CD4-positive, alpha-beta T cell (primary cell): ENCODE measurements at regions not wholly inside any gene's neighbourhood (a gene's known extent, or its start where the extent isn't known, plus 50 kb on each side); places are given as distances from the start of the nearest gene placed in this dataset.

ENCODE experiments used
- ATAC-seq: fragments of 200-7000 bp; cut with Tn5 transposase; one replicate; pipeline ENCODE4 v1.10.0; 2022; ENCODE audit warnings: mild to moderate bottlenecking; ENCODE audit not compliant: poor library complexity
- CTCF ChIA-PET: fragments of 350-600 bp; sonication (Branson Sonifier 250); formaldehyde crosslinking; loops from one replicate; lab custom pipeline; 2021; ENCODE audit warnings: antibody characterized with exemption, inconsistent platforms; lab: Charles Lee
- POLR2A ChIA-PET: fragments of 350-600 bp; sonication (Branson Sonifier 250); formaldehyde crosslinking; loops from one replicate; lab custom pipeline; 2021; ENCODE audit warnings: antibody characterized with exemption, inconsistent platforms; lab: Charles Lee
- DNase-seq, 14 experiments: peaks; one replicate each; pipeline ENCODE4 v3.0.0-alpha.2; 2013 to 2020; ENCODE audit warnings: mixed read lengths in 2 of 14
- H3K27ac ChIP-seq, 2 donors: one replicate each; pipeline versions ENCODE4 v1.5.1 to v1.7.0; 2013; ENCODE audit warnings: low read length in 2 of 2, low read depth in 1 of 2, mild to moderate bottlenecking in 1 of 2
- H3K27me3 ChIP-seq, 2 experiments: 1 replicate in 1 of 2; 2 replicates in 1 of 2; pipeline versions ENCODE4 v1.6.1 to v1.7.0; 2013; ENCODE audit warnings: low read length in 2 of 2, control low read depth in 1 of 2, mild to moderate bottlenecking in 1 of 2, moderate library complexity in 1 of 2; ENCODE audit not compliant: insufficient read depth in 2 of 2, control insufficient read depth in 1 of 2
- H3K36me3 ChIP-seq: one replicate; pipeline ENCODE4 v1.6.1; 2013; ENCODE audit warnings: low read length, control low read depth; ENCODE audit not compliant: insufficient read depth
- H3K4me1 ChIP-seq: one replicate; pipeline ENCODE4 v1.6.1; 2013; ENCODE audit warnings: low read length, control low read depth; ENCODE audit not compliant: insufficient read depth
- H3K4me3 ChIP-seq: one replicate; pipeline ENCODE4 v1.5.1; 2013; ENCODE audit warnings: mild to moderate bottlenecking, low read length, moderate library complexity
- H3K9me3 ChIP-seq, 2 experiments: 1 replicate in 1 of 2; 2 replicates in 1 of 2; pipeline versions ENCODE4 v1.6.1 to v1.7.0; 2013; ENCODE audit warnings: low read length in 2 of 2, mild to moderate bottlenecking in 2 of 2, control low read depth in 1 of 2, moderate library complexity in 1 of 2; ENCODE audit not compliant: control insufficient read depth in 1 of 2, insufficient read depth in 1 of 2
- H3K27ac Mint-ChIP-seq: one replicate; pipeline ENCODE4 v1.8.0; 2020; ENCODE audit warnings: mixed read lengths
- H3K27me3 Mint-ChIP-seq: one replicate; pipeline ENCODE4 v1.8.0; 2021; ENCODE audit warnings: mixed read lengths
- H3K36me3 Mint-ChIP-seq: one replicate; pipeline ENCODE4 v1.8.0; 2021; ENCODE audit warnings: low read depth, mixed read lengths
- H3K4me1 Mint-ChIP-seq: one replicate; pipeline ENCODE4 v1.8.0; 2021; ENCODE audit warnings: low read depth, mixed read lengths
- H3K4me3 Mint-ChIP-seq: one replicate; pipeline ENCODE4 v1.8.0; 2020; ENCODE audit warnings: mild to moderate bottlenecking, mixed read lengths
- H3K9me3 Mint-ChIP-seq: one replicate; pipeline ENCODE4 v1.8.0; 2020; ENCODE audit warnings: mixed read lengths
- intact Hi-C, 2 experiments: fragments of 100-400 bp; cut with DNase I in 1 of 2; cut with micrococcal nuclease in 1 of 2; formaldehyde crosslinking; loops; one replicate each; pipeline versions ENCODE4 v1.15.1 to v1.9.0; 2023 to 2025; cut with DNase I, micrococcal nuclease
- TF ChIP-seq, protein P1 (sequence below): fragments of 200-600 bp; IDR thresholded peaks from one replicate; pipeline ENCODE4 v1.8.0; 2022; ENCODE audit warnings: antibody characterized with exemption, mild to moderate bottlenecking

DNA sequence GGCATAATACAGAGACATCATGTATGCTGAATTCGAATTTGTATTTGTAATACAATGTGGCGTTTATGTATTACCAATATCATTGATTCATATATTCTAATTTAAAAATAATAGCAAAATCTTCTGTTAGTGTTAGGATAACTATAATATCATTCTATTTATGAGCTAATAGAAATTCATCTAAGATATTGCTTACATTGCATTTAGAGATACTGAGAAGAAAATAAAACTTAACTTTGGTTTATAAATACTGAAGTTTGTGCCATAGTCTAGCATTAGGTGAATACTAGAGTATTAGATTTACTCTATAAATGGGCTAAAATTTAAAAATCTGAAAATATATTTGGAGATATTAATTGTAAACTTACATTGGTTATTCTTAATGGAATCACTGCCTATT is 1590.6 kb downstream of the PCDH18 start:
- no peaks in the 10 kb centered on the region for H3K27me3 Mint-ChIP-seq
- H3K27me3 ChIP-seq, result no peaks in the 10 kb centered on the region
- no peak overlapping the region for H3K4me3 ChIP-seq
- TF ChIP-seq, protein P1, sequence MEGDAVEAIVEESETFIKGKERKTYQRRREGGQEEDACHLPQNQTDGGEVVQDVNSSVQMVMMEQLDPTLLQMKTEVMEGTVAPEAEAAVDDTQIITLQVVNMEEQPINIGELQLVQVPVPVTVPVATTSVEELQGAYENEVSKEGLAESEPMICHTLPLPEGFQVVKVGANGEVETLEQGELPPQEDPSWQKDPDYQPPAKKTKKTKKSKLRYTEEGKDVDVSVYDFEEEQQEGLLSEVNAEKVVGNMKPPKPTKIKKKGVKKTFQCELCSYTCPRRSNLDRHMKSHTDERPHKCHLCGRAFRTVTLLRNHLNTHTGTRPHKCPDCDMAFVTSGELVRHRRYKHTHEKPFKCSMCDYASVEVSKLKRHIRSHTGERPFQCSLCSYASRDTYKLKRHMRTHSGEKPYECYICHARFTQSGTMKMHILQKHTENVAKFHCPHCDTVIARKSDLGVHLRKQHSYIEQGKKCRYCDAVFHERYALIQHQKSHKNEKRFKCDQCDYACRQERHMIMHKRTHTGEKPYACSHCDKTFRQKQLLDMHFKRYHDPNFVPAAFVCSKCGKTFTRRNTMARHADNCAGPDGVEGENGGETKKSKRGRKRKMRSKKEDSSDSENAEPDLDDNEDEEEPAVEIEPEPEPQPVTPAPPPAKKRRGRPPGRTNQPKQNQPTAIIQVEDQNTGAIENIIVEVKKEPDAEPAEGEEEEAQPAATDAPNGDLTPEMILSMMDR, result no peak
- H3K9me3 ChIP-seq, result peaks cover 0 to 3% of the 10 kb centered on the region in 2 experiments
- H3K9me3 Mint-ChIP-seq, result peaks cover 2% of the 10 kb centered on the region
- no peak overlapping the region for H3K4me3 Mint-ChIP-seq
- CTCF ChIA-PET, result no interaction called here
- no peaks in the 10 kb centered on the region for H3K36me3 Mint-ChIP-seq
- POLR2A ChIA-PET, result no interaction called here
- no peak for ATAC-seq
- no peaks in the 10 kb centered on the region for H3K36me3 ChIP-seq
- H3K4me1 ChIP-seq, result no peaks in the 10 kb centered on the region
- H3K27ac ChIP-seq, result no peak overlapping the region
- H3K27ac Mint-ChIP-seq, result no peak overlapping the region
- intact Hi-C loops, result no loop called here
- H3K4me1 Mint-ChIP-seq, result no peaks in the 10 kb centered on the region
- DNase-seq, result no peak

DNA sequence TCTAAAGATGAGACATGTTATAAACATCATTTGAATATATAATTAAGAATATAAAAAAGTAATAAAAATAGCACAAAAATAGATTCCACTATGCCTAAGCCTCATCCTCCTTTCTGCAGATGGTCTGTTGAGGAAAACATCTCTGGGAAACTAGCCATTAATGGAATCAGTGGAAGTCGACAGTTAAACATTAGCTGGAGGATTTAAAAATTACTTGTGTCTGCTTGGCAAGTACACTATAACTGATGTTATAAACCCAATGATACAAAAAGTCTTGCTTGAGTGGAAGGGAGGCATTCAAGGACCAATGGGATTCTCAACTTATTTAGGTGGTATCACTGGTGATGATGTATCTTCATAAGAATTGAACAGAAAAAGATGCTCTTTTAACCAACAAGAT is 1598.3 kb downstream of the PCDH18 start:
- no peak for ATAC-seq
- H3K4me3 Mint-ChIP-seq, result no peak overlapping the region
- no peaks in the 10 kb centered on the region for H3K4me1 ChIP-seq
- H3K27me3 ChIP-seq, result no peaks in the 10 kb centered on the region
- H3K36me3 Mint-ChIP-seq, result no peaks in the 10 kb centered on the region
- peaks cover 0 to 3% of the 10 kb centered on the region in 2 experiments for H3K9me3 ChIP-seq
- H3K9me3 Mint-ChIP-seq, result no peaks in the 10 kb centered on the region
- H3K36me3 ChIP-seq, result no peaks in the 10 kb centered on the region
- no peak overlapping the region for H3K27ac ChIP-seq
- H3K27me3 Mint-ChIP-seq, result no peaks in the 10 kb centered on the region
- no peaks in the 10 kb centered on the region for H3K4me1 Mint-ChIP-seq
- H3K4me3 ChIP-seq, result no peak overlapping the region
- TF ChIP-seq, protein P1, result no peak
- CTCF ChIA-PET, result no interaction called here
- no peak for DNase-seq
- intact Hi-C loops, result no loop called here
- no peak overlapping the region for H3K27ac Mint-ChIP-seq
- POLR2A ChIA-PET, result no interaction called here

DNA sequence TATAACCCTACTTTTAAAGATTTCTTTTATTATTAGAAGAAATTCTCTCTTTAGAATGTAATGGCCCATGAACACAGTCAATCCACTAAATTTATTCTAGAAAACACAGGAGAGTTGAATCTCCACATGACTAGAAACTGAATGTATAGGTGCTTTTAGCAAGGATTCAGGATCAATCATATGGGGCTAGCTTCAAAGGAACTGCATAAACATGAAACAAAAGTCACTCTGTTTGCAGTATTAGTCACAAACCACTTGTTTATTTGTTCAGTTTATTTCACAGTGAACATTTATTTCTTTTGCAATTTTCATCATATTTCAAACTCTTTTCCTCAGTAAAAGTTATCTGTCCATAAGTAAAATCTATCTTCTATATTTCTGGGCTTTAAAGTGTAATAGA is 1604.6 kb downstream of the PCDH18 start:
- H3K36me3 Mint-ChIP-seq, result no peaks in the 10 kb centered on the region
- Histone ChIP-seq H3K4me1 (no peaks in the 10 kb centered on the region), H3K4me3 (no peak overlapping the region), H3K9me3 (no peaks in the 10 kb centered on the region), H3K27ac (no peak overlapping the region), H3K27me3 (no peaks in the 10 kb centered on the region), H3K36me3 (no peaks in the 10 kb centered on the region)
- no peak for DNase-seq
- H3K27ac Mint-ChIP-seq, result no peak overlapping the region
- TF ChIP-seq, protein P1, result no peak
- intact Hi-C loops, result no loop called here
- H3K4me3 Mint-ChIP-seq, result no peak overlapping the region
- H3K27me3 Mint-ChIP-seq, result no peaks in the 10 kb centered on the region
- peaks cover 3% of the 10 kb centered on the region for H3K9me3 Mint-ChIP-seq
- POLR2A ChIA-PET, result no interaction called here
- H3K4me1 Mint-ChIP-seq, result no peaks in the 10 kb centered on the region
- CTCF ChIA-PET, result no interaction called here
- ATAC-seq, result no peak
